Kidney epithelial cell (primary cell): ENCODE measurements at regions not wholly inside any gene's neighbourhood (a gene's known extent, or its start where the extent isn't known, plus 50 kb on each side); places are given as distances from the start of the nearest gene placed in this dataset.
"Not testable (repeated sequence)": the region's sequence is repeated elsewhere in the genome, so short reads cannot be mapped to it uniquely, and the experiment has no call there.

Experiments used
- DNase-seq: peaks from one replicate; pipeline ENCODE4 v3.0.0-alpha.2; 2010; ENCODE audit warnings: low read depth
- H3K27me3 ChIP-seq: 2 replicates; pipeline ENCODE4 v1.6.0; 2011; ENCODE audit warnings: low read length; ENCODE audit not compliant: control insufficient read depth, insufficient read depth
- H3K36me3 ChIP-seq: 2 replicates; pipeline ENCODE4 v1.5.1; 2011; ENCODE audit warnings: low read length; ENCODE audit not compliant: control insufficient read depth, insufficient read depth
- H3K4me3 ChIP-seq: 2 replicates; pipeline ENCODE4 v1.5.1; 2011; ENCODE audit warnings: low read depth, mild to moderate bottlenecking, control low read depth, low read length
- TF ChIP-seq, protein P1 (sequence below): IDR thresholded peaks from 2 replicates; pipeline ENCODE4 v1.5.1; 2011; ENCODE audit warnings: mild to moderate bottlenecking, moderate library complexity, low read length, control low read depth, inconsistent platforms; ENCODE audit not compliant: insufficient read depth, poor library complexity, severe bottlenecking

DNA sequence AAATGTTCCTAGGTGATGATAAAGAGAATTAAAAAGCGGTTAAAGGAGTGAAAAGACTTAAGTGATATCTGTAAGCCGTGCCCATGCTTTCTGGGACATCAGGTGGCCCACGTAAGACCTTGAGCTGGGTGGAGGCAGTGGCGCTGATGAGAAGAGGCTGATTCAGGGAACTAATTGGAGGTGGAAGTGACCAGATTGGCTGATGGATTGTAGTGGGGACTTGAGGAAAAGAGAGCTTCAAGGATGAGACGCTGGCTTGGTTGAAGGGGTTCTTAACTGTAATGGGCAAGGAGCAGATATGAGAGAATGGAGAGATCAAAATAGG lies 69.1 kb upstream of the EP300 start:
- H3K27me3 ChIP-seq = no peaks in the 10 kb centered on the region
- no peaks in the 10 kb centered on the region for H3K36me3 ChIP-seq
- H3K4me3 ChIP-seq = no peak overlapping the region
- TF ChIP-seq, protein P1, sequence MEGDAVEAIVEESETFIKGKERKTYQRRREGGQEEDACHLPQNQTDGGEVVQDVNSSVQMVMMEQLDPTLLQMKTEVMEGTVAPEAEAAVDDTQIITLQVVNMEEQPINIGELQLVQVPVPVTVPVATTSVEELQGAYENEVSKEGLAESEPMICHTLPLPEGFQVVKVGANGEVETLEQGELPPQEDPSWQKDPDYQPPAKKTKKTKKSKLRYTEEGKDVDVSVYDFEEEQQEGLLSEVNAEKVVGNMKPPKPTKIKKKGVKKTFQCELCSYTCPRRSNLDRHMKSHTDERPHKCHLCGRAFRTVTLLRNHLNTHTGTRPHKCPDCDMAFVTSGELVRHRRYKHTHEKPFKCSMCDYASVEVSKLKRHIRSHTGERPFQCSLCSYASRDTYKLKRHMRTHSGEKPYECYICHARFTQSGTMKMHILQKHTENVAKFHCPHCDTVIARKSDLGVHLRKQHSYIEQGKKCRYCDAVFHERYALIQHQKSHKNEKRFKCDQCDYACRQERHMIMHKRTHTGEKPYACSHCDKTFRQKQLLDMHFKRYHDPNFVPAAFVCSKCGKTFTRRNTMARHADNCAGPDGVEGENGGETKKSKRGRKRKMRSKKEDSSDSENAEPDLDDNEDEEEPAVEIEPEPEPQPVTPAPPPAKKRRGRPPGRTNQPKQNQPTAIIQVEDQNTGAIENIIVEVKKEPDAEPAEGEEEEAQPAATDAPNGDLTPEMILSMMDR = no peak
- no peak for DNase-seq

DNA sequence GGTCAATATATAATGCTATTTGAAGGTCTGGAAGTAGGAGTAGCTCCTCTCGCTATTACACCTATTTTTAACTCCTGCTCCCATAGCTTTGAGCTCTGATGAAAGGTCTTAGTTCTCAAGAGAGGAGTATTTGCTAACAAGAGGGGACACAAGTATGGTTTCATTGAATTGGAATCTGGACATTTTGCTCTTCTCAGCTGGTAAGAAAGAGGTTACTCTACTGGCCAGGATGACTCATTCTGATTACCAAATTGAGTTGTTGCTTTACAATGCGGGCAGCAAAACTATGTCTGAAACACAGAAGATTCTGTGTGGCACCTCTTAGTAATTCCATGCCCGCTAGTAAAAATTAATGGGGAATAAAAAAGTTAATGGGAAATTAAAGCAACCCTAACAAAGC lies 63.6 kb upstream of the EP300 start:
- DNase-seq = peak; percentile 81
- H3K27me3 ChIP-seq = no peaks in the 10 kb centered on the region
- H3K36me3 ChIP-seq = no peaks in the 10 kb centered on the region
- H3K4me3 ChIP-seq = no peak overlapping the region
- TF ChIP-seq, protein P1 = no peak

DNA sequence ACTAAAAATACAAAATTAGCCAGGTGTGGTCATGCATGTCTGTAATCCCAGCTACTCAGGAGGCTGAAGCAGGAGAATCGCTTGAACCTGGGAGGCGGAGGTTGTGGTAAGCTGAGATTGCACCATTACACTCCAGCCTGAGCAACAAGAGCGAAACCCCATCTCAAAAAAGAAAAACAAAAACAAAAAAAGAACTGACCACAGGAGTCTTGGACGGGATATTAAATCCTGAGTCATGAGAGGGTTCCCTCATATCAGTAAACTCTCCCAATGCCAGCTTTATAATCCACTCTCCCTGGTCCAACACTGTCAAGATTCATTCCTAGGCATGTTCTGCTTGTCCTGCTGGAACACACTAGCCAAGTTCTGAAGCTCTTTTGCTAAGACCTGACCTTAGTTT lies 61.5 kb upstream of the EP300 start:
- DNase-seq = no peak
- TF ChIP-seq, protein P1 = no peak
- Histone ChIP-seq H3K36me3 (no peaks in the 10 kb centered on the region), H3K27me3 (peaks cover 2% of the 10 kb centered on the region), H3K4me3 (no peak overlapping the region)

DNA sequence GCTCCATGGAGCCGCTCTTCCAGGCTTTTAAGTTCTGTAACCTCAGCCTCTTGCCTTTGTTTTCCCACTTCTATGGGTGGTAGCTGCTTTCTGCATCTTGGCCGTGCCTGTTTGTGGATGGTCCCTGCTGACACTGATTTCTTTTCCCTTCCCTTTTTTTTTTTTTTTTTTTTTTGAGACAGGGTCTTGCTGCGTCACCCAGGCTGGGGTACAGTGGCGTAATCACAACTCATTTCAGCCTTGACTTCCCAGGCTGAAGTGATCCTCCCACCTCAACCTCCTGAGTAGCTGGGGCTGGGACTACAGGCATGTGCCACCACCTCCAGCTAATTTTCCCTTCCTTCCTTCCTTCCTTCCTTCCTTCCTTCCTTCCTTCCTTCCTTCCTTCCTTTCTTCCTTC lies 57.7 kb upstream of the EP300 start:
- no peak for DNase-seq
- TF ChIP-seq, protein P1 = no peak

DNA sequence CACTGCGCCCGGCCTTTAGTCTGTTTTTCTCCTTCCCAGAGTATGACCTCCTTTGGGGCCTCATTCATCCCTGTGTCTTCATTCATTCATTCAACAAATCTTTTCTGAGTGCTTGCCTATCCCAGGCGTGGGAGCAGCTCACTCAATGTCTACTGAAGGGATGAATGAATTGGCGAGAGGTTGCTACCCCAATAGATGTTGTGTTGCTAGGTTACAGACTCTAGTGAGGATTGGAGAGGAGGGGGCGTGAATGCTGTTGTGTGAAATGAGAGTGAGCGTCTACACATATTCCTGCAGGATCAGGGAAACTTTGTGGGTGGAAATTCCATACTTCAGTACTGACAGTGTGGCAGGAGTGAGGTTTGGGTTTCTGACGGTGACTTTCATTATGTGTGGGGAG lies 55.5 kb upstream of the EP300 start:
- TF ChIP-seq, protein P1 = no peak
- peaks cover 2% of the 10 kb centered on the region for H3K27me3 ChIP-seq
- H3K36me3 ChIP-seq = no peaks in the 10 kb centered on the region
- no peak for DNase-seq
- no peak overlapping the region for H3K4me3 ChIP-seq

More for the DNA sequence above, 57.7 kb upstream of the EP300 start:
- Histone ChIP-seq H3K4me3 (no peak overlapping the region), H3K27me3 (peaks cover 2% of the 10 kb centered on the region), H3K36me3 (no peaks in the 10 kb centered on the region)

DNA sequence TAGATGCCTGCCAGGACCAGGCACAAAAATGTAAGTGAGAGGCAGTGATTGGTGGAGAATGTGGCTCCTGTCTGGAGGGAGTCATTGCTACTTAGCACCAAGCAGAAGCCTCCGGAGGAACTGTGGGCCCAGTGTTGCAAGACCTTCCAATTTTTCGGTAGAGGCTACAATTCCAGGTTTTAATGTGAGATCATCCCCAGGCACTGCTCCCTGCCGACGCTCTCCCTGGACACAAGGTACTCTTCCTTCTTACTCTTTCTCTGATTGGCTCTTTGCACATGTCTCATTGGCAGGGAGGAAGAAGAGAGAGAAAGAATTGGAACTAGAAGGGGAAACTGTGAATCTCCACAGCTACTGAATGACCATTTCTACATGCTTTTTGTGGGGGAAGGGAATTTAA lies 53.7 kb upstream of the EP300 start:
- DNase-seq = no peak
- H3K27me3 ChIP-seq = peaks cover 2% of the 10 kb centered on the region
- H3K4me3 ChIP-seq = no peak overlapping the region
- TF ChIP-seq, protein P1 = no peak
- no peaks in the 10 kb centered on the region for H3K36me3 ChIP-seq

- H3K36me3 ChIP-seq, H3K4me3 ChIP-seq, DNase-seq, H3K27me3 ChIP-seq: not testable (repeated sequence)
Measured at GRCh38 chr22:41039641-41040040, 52.8 kb upstream of the EP300 start.
